Left ventricle myocardium superior (tissue), 1 donor: ENCODE measurements at regions not wholly inside any gene's neighbourhood (a gene's known extent, or its start where the extent isn't known, plus 50 kb on each side); places are given as distances from the start of the nearest gene placed in this dataset.
A peak's percentile ranks its signal among the peaks of the same experiment; 100 is the strongest.

ENCODE experiments used
- ATAC-seq: fragments of 200-7000 bp; cut with Tn5 transposase; one replicate; pipeline ENCODE4 v1.9.1; 2020; ENCODE audit warnings: mild to moderate bottlenecking, moderate library complexity
- DNase-seq: peaks from one replicate; pipeline ENCODE4 v3.0.0-alpha.2; 2020
- intact Hi-C: fragments of 100-400 bp; cut with micrococcal nuclease; formaldehyde crosslinking; loops from one replicate; pipeline ENCODE4 v1.11.0; 2022
- donor health status: DM: no; HTN: yes; CAD: no; lungs with severe emphysema.

GRCh38 chr7:124379296-124379695 lies 346.4 kb upstream of the TMEM229A start:
- no peak for ATAC-seq
- no peak for DNase-seq
- intact Hi-C loops = no loop called here

GRCh38 chr7:124376111-124376510 lies 343.2 kb upstream of the TMEM229A start:
- DNase-seq (no peak), ATAC-seq (no peak)
- intact Hi-C loops = no loop called here

- no peak for DNase-seq
- no peak for ATAC-seq
Observed at GRCh38 chr7:124375391-124375790, 342.5 kb upstream of the TMEM229A start.

GRCh38 chr7:124369310-124369709 lies 336.4 kb upstream of the TMEM229A start:
- no peak for DNase-seq
- intact Hi-C loops = no loop called here

More at GRCh38 chr7:124375391-124375790, 342.5 kb upstream of the TMEM229A start:
- intact Hi-C loops = no loop called here

GRCh38 chr7:124366118-124366517 lies 333.3 kb upstream of the TMEM229A start:
- intact Hi-C loops = no loop called here
- no peak for ATAC-seq

More at GRCh38 chr7:124369310-124369709, 336.4 kb upstream of the TMEM229A start:
- ATAC-seq = no peak

GRCh38 chr7:124364283-124364682 lies 331.4 kb upstream of the TMEM229A start:
- intact Hi-C loops = no loop called here
- DNase-seq (no peak), ATAC-seq (no peak)

More at GRCh38 chr7:124366118-124366517, 333.3 kb upstream of the TMEM229A start:
- DNase-seq = no peak

- no peak for ATAC-seq
- intact Hi-C loops = no loop called here
- DNase-seq = no peak
Observed at GRCh38 chr7:124354201-124354600, 321.3 kb upstream of the TMEM229A start.

GRCh38 chr7:124351950-124352349 lies 319.1 kb upstream of the TMEM229A start:
- DNase-seq (peak; percentile 32), ATAC-seq (peak; percentile 67)
- intact Hi-C loops = no loop called here

GRCh38 chr7:124349443-124349842 lies 316.6 kb upstream of the TMEM229A start:
- ATAC-seq (no peak), DNase-seq (no peak)
- intact Hi-C loops = no loop called here

- intact Hi-C loops = no loop called here
- DNase-seq = no peak
- ATAC-seq = no peak
Observed at GRCh38 chr7:124338861-124339260, 306.0 kb upstream of the TMEM229A start.

GRCh38 chr7:124330731-124331407 lies 298.0 kb upstream of the TMEM229A start:
- DNase-seq = no peak
- no peak for ATAC-seq
- intact Hi-C loops = no loop called here

- intact Hi-C loops = no loop called here
- ATAC-seq = no peak
Observed at GRCh38 chr7:124328774-124329173, 295.9 kb upstream of the TMEM229A start.

GRCh38 chr7:124324262-124324661 lies 291.4 kb upstream of the TMEM229A start:
- DNase-seq (no peak), ATAC-seq (no peak)
- intact Hi-C loops = no loop called here

More at GRCh38 chr7:124328774-124329173, 295.9 kb upstream of the TMEM229A start:
- DNase-seq = no peak

GRCh38 chr7:124323597-124323996 lies 290.7 kb upstream of the TMEM229A start:
- ATAC-seq (no peak), DNase-seq (no peak)
- intact Hi-C loops = no loop called here

GRCh38 chr7:124322561-124322960 lies 289.7 kb upstream of the TMEM229A start:
- intact Hi-C loops = no loop called here
- DNase-seq (no peak), ATAC-seq (no peak)

- intact Hi-C loops = no loop called here
- ATAC-seq = no peak
- DNase-seq = no peak
Observed at GRCh38 chr7:124318721-124319450, 286.0 kb upstream of the TMEM229A start.

GRCh38 chr7:124310934-124311390 lies 278.1 kb upstream of the TMEM229A start:
- ATAC-seq (no peak), DNase-seq (no peak)
- intact Hi-C loops = no loop called here

- ATAC-seq = no peak
- intact Hi-C loops = no loop called here
- DNase-seq = no peak
Observed at GRCh38 chr7:124308384-124308783, 275.5 kb upstream of the TMEM229A start.

- no peak for DNase-seq
- intact Hi-C loops = no loop called here
- ATAC-seq = no peak
Observed at GRCh38 chr7:124295289-124295688, 262.4 kb upstream of the TMEM229A start.

- ATAC-seq (no peak), DNase-seq (no peak)
- intact Hi-C loops = no loop called here
Observed at GRCh38 chr7:124284937-124285336, 252.1 kb upstream of the TMEM229A start.
